ENCODE measurements at regions not wholly inside any gene's neighbourhood (a gene's known extent, or its start where the extent isn't known, plus 50 kb on each side); places are given as distances from the start of the nearest gene placed in this dataset.

- TF ChIP-seq YY1 (IDR thresholded peaks at IDR 0.05; ENCODE audit: insufficient read depth, insufficient read length) (no peak), SUZ12 (IDR thresholded peaks at IDR 0.05; ENCODE audit: extremely low read depth, insufficient read depth, insufficient read length) (no peak), ZNF274 (IDR thresholded peaks at IDR 0.05; ENCODE audit: low read depth, low read length) (no peak)
Measured at GRCh38 chr5:10892147-10892910, 131.3 kb upstream of the DAP start.

Data from NT2/D1 (cell line).